GM18907 (cell line): ENCODE measurements at regions not wholly inside any gene's neighbourhood (a gene's known extent, or its start where the extent isn't known, plus 50 kb on each side); places are given as distances from the start of the nearest gene placed in this dataset.

Source experiments
- ATAC-seq: cut with Tn5 transposase; IDR thresholded peaks from one replicate; pipeline ENCODE4 v1.9.1; 2021; ENCODE audit warnings: mild to moderate bottlenecking, moderate library complexity; ENCODE audit not compliant: unreplicated experiment

GRCh38 chr11:103619938-103620337, 416.5 kb upstream of the DDI1 start:
- ATAC-seq = no peak

DNA sequence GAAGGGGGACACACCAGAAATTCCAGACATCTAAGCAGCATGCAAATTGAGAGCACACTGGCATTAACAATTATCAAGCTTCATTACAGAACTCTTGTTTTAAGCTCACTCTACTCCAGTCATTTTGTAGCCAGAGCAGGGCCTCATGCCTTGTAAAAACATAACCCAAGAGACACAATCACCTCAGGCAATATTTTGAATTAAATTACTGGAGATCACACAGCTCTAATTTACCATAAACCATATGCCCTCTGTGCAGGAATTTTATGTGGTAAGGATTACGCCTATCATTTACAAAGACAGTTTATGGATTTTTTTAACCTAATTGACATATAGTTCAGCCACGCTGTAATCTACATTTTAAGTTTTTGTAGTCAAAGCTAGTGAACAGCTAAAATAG, 414.1 kb upstream of the DDI1 start:
- no peak for ATAC-seq

DNA sequence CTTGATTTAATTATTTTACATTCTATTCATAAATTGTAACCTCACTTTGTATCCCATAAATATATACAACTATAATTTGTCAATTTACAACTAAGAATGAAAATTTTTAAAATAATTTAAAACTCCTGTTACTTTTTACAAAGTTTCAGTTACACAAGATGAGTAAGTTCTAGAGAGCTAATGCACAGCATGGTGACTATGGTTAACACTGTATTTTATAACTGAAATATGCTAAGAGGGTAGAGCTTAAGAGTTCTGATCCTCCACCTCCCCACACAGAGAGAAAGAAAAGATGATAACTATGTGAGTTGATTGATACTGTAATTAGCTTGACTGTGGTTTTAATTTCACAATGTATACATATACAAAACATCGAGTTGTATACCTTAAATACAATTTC, 412.5 kb upstream of the DDI1 start:
- no peak for ATAC-seq

DNA sequence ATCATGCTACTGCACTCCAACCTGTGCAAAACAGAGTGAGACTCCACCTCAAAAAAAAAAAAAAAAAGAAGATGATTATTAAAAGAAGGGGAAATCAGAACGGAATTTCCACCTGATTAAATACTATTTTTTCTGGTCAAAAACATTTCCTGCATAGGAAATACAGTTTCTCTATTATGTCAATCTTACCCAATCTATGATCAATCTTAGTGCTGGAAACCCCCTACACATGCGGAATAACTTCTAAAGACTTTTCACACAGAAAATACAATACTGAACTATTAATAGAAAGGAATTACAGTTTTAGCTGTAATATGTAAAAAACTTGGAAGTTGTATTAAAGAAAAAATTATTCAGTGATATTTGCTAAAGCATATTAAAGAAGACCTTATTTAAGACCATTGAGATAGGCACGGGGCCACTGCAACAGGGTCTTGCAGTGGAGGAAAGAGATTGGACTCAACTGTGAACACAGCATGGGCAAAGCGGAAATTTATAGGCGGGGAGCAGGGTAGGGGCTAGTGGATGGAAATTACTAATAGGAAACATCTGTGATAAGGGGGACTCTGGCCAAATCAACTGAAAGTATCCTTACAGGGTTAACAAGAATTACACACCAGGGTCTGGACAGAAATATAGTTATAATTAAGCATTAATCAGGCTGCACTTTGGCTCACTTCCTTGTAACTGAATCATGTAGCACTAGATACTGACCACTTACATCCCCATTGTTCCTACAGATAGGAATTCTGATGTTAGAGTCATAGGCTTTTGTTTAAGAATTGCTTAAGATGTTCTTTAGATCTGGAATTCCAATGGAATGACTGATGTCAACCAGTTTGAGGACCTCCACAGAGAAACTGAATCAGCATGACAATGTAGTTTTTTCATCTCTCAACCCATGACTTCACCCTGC, 411.5 kb upstream of the DDI1 start:
- peak; percentile 51 for ATAC-seq

- no peak for ATAC-seq
Observed at GRCh38 chr11:103625624-103625965, 410.8 kb upstream of the DDI1 start.

DNA sequence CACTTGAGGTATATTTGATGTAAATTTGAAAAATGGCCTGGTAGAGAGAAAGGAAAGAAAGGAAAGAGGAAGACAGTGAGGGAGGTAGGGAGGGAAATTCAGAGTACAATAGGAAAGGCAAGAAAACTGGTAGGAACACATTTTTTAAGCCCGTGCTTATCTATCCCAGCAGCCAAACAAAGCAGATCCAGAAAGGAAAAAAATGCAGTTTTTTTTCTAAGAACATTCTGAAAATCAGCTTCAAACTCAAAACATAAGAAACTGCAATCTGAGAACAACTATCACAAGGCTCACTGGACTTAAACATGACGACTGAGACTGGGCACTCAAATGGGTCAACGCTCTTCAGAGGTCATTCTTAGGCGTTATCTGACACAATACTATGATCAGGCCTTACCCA, 408.3 kb upstream of the DDI1 start:
- no peak for ATAC-seq

DNA sequence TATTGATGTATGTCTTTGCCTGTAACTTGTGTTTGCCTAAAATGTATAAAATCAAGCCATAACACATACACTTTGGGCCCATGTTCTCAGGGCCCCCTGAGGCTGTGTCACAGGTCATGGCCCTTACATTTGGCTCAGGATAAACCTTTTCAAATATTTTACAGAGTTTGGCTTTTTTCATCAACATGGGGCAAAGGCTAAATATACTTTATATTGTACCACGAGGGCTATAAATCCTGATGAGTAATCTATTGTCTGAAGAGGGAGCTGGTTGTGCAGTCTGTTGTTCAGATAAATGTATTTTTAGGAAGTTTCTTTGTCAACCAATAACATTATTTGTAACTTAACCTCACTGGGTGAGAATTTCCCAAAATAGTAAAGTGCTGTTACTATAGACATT, 404.6 kb upstream of the DDI1 start:
- no peak for ATAC-seq

DNA sequence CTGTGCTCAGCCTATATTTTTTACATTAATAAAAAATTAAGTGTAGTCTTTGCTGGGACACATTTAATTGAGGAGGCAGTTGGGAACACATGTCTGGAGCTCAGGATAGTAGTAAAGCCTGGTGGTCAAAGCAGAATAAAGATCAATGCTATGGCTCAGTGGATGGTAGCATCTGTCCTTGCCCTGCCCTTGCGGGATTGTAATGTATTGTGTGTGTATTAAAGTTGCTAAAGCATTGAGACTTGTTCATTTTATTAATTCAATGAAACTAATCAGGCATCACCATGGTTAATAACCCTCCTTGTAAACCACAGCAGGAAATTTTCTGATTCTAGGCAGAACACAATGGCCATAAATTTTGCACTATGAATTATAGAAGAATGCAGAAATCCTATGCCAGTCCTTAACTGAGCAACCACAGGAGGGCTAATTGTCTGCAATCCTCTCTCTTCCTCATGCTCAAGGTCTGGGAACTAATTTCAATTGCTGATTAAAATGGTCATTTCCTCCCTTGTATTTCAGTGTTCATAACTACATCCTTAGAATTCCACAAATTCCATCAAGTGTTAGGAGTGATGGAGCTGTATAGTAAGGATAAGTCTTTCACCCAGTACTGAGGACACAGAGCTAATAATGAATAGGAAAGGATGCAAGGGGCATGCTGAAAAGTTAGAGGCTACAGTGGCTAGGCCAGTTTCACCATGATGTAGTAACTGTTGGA, 403.2 kb upstream of the DDI1 start:
- no peak for ATAC-seq

DNA sequence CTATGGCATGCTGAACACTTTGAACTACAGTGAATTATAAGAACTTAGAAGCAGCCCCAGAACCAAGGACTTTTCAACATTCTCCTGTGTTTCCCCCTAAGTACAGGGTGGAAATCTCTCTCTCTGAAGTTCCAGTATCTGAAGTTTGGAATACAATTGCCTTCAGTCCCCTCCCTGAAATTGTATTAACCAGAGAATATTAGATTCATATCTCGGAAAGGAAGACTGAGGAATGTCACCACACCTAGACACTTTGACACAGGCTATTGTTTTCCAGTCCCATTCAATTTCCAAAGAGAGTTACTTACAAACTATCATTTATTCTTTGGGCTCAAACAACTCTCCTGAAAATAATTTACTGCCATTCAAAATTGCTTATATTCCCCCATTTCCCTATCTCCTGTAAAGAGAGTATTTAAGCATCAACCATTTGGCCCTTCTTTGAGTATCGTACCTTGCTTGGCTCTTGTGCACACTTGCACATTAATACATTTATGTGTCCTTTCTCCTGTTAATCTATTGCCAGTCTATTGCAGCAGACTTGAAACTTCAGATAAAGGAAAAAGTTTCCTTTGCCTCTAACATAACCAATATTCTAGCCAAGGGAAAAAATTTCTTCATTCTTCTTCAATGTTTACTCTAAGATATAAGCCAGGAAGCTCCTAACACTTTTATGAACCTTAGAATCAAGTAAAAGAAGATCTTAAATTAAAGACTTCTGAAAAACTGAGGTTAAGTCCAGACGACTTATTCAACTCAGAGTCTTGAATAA, 402.4 kb upstream of the DDI1 start:
- no peak for ATAC-seq

GRCh38 chr11:103636232-103636631, 400.2 kb upstream of the DDI1 start:
- no peak for ATAC-seq

GRCh38 chr11:103637295-103637694, 399.1 kb upstream of the DDI1 start:
- ATAC-seq = no peak

GRCh38 chr11:103637831-103638230, 398.6 kb upstream of the DDI1 start:
- ATAC-seq = no peak

- no peak for ATAC-seq
Observed at GRCh38 chr11:103644676-103645075, 391.8 kb upstream of the DDI1 start.

GRCh38 chr11:103648054-103648453, 388.4 kb upstream of the DDI1 start:
- no peak for ATAC-seq

GRCh38 chr11:103648670-103649400, 387.6 kb upstream of the DDI1 start:
- ATAC-seq = peak; percentile 66

GRCh38 chr11:103649401-103649895, 387.0 kb upstream of the DDI1 start:
- ATAC-seq = no peak

DNA sequence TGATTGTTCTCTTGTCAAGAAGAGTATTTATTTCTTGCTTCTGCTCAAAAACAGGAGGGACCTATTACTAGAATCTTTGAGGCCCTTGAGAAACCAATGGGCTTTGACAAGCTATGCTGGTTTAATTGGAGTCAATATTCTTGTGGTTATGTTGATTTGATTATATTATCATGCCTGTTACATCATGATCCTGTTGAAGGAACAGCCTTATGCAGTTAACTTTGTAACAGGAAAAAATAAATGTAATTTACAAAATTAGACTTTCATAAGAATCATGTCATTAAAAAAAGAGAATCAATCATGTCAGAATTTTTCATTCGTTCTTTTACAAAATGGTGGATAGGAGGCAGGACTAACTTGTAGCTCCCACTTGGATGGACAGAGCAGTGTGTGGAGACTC, 386.1 kb upstream of the DDI1 start:
- ATAC-seq = no peak

DNA sequence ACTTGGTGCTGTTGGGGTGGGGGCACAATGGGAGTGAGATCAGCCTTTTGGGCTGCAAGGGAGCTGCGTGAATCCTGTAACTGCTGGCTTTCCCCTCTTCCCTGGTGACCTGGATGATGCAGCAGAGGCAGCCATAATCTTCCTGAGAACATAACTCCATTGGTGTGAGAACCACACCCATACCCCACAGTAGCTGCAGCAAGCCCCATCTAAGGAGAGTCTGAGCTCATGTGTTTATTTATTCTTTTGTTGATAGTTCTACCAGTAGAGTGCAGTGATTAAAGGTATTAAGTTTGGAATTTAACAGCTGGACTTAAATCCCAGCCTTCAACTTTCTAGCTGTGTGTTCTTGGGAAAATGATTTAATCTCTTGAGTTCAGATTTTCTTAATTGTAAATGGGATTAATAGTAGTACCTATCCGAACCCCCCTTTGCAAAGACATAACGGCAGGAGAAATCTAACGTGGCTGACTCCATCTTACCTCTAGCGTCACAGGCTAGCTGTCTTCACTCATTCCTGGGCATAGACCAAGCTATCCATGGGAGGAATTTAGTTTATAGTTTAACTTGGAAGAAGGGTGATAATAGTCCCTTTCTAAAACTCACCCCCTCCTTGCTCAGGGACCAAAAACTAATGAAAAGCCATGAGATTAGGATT, 385.0 kb upstream of the DDI1 start:
- ATAC-seq = no peak

- ATAC-seq = no peak
Observed at GRCh38 chr11:103652013-103652412, 384.4 kb upstream of the DDI1 start.

DNA sequence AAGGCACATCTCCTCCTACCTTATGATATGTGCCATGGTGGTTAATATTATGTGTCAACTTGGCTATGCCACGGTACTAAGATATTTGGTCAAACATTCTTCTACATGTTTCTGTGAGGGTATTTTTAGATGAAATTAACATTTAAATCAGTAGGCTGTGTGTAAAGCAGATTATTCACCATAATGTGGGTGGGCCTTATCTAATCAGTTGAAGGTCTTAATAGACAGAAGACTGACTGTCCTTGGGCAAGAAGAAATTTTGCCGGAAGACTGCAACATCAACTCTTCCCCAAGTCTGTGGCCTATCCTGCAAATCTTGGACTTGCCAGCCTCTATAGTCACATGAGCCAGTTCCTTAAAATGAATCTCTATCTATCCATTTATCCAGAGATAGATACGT, 380.1 kb upstream of the DDI1 start:
- no peak for ATAC-seq
